A204.1 (cell line): ENCODE measurements at regions not wholly inside any gene's neighbourhood (a gene's known extent, or its start where the extent isn't known, plus 50 kb on each side); places are given as distances from the start of the nearest gene placed in this dataset.

Experiments
- FAIRE-seq: peaks from 2 replicates; lab custom pipeline; 2012; peaks lifted over from hg19 to GRCh38; lab: Jason Lieb, UNC

DNA sequence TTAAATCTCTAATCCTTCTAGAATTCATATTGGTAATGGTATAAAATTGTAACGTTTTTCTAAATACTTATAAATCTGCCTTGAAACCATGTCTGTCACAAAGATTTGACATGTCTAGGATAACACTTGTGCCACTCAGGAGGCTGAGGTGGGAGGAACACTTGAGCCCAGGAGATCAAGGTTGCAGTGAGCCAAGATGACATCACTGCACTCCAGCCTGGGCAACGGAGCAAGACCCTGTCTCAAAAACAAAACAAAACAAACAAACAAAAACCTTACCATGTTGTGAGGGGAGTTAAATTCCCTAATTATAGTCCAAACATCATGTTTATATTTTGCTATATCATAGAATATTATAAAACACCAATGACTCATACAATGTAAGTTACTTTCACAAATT is 317.5 kb upstream of the SOX5 start:
- no peak for FAIRE-seq

DNA sequence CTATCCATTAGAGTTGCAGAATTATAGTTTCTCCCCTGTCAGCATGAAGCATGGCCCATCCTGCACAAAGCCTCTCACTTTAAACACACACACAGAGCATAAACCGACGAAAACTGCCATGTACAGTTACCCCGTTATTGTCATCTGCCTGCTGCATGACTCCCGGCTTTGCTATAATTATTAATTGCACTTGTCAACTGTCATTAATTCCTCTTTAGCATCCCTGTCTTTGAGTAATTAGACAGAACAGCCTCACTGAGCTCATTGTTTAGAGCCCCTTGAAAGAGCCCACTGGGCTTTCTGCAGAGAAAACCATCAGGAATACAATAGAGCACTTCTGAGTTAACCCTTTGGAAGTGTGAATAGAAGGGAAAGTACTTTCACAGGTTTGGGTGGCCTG is 307.2 kb upstream of the SOX5 start:
- no peak for FAIRE-seq

DNA sequence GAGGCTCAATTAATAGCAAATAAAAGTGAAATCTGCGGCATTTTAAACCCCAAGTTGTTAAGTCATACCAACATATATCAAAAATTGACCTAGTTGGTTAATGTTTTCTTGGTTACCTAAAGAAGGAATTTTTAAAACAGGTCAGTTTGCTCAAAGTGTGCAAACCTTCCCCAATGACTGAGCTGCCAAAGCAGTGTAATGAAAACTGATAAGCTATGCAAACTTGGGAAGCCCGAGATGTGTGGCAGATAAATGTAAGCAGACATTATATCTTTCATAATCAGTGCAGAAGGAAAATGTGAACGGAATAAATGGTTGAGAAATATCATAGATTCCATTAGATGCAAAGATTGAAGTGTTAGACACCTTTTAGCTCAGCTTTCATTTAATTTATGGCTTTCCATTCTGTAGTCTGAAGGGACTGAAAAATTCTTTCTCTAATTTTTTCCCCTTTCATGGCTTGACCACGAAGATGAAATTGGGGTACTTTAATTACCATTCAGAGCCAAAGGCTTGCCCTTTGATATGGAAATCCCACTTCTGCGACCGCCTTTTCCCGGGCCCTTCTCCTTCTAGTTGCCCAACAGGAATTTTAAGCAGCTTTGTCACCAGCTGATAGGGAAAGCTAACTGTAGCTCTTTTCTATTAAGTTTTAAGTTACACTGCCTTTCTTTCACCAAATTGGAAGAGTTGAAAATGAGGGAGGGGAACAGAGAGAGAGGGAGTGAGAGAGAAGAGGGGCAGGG is 306.6 kb upstream of the SOX5 start:
- FAIRE-seq: no peak

DNA sequence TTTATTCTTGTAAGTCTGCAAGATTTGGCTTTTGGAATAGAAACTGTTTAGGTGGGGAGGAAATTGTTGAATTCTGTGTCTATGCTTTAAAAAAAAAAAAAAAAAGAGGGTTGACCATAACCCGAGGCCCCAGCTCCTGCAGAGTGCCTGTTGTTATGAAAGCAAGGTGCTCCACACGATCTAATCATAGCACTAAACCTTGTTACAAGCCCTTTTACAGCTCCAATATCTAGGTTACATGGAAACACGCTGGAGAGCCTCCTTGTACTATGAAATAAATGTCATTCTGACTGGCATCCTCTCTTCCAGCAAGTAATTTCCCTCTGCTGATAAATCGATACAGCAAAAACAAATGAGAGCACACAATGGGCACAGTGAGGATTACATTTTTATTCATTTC is 303.1 kb upstream of the SOX5 start:
- FAIRE-seq: no peak

DNA sequence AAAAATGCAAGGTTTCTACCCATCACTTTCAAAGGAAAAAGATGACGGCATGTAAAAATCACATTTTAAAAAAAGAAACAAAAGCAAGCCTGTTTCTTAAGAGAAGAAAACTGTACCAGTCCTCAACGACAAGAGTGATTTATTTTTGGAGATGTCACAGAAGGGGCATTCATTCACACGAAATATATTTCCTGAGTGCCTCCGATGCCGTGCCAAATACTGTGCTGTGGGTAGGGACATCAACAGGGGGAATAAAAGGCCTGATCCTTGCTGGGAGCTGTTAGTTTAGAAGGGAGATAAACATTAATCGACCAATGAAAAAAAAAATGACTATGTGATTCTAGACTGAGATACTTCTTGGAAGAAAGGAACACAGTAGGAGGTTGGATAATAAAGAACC is 297.5 kb upstream of the SOX5 start:
- FAIRE-seq: no peak

DNA sequence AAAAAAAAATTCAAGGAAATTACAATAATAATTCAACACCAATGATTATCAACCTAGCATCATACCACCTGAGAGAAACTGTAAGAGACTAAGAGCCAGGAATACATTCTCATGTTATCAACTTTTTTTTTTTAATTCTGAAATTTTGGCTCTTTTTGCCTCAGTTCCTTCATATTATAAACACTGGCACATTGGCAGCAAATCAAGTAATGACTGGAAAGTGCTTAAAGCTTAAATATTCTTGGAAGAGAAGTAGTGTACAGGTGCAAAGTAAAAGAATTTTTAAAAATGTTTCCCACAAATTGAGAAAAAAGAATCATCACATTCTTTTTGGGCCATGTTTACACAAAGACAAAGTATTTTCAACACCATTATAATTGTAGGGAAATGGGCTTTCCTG is 296.9 kb upstream of the SOX5 start:
- FAIRE-seq: no peak

DNA sequence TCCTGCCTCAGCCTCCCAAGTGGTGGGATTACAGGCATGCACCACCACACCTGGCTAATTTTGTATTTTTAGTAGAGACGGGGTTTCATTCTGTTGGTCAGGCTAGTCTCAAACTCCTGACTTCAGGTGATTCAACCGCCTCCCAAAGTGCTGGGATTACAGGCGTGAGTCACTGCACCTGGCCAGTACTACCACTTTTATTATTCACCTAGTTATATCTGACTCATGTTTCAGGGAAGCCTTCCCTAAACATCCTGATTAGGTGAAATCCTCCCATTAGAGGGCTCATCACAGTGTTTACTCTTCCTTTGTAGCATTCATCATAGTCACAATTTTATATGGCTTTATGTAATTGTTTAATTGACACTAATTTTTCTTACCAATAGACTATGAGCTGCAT is 295.3 kb upstream of the SOX5 start:
- no peak for FAIRE-seq

DNA sequence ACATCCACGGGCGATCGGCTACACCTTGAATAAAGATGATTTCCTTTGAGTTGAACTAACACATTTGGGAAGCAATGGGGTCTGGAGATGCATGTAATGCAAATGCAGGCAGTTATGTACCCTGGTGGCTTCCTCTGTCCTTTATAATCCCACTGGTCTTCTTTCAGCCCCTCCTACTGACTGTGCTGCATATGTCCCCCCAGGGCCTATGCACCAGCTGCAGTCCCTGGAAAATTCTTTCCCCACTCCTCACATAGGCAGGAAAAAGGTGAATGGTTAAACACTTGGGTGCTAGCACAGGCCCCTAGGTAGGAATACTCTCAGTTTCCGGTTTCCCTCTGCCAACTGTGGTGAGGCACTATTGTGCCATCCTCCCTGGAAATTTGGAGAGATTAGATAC is 294.8 kb upstream of the SOX5 start:
- FAIRE-seq: no peak

DNA sequence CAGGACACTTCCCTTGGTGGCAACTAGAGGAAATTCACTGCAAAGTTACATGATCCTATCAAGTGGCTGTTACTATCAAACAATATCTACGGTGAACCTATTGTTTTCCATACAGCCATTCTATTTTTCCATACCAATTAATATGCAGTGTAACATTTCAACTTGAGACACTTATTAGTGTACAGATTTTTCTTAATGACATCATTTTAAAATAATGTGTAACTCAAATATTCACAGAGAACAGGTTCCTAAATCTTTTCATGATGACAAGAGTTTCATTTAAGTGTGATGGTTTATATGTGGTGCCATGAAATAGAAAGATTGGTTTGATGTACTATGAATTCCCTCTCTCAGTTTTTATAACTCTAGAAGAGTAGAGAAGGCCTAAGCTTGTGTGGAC is 291.2 kb upstream of the SOX5 start:
- FAIRE-seq: no peak

DNA sequence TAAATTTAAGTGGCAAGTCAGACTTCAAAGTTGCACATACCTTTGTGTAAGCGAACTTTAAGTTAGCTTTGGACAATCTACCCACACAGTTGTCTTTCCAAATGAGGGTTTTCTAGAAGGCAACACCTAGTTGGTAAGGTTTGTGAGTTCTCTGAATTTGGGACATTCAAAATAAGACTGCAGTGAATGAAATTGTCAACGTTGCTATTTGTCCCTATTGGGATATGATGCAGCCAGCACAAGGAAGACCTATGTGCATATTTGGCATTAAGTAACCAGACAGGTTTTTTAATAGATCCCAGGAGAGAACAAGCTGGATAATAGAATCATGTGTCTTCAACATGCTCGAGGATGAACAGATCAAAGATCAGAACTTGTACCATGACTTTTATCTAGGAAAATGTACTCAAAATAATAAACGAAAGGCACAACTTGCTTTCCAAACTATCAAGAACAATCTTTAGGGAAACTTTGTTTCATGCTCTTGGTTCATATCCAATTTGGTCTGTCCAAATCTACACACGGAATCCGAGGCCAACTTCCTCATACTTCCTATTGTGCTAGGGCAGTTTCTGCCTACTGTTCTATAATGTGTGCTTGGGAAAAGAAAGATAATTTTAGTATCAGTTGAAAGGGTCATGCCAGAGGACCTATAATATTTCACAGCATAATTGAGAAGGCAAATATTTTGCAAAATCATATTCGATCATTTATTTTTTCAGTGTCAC is 284.2 kb upstream of the SOX5 start:
- FAIRE-seq: no peak

DNA sequence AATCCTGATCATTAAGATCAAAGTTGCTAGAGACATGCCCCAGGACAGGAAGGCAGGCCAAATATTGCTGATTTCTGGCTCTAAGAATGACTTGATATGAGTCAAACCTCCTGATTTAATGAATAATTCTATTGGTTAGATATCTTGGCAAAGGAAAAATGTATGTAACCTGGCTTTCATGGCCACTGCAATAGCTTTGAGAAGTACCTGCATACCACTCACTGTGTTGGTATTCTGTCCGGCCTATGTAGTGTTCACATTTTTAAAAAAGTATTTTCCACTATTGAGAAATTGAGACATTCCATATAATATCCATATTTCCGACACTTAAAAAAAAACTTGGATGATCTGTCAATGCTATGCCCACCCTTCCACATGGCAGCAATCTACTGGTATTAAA is 283.1 kb upstream of the SOX5 start:
- no peak for FAIRE-seq

DNA sequence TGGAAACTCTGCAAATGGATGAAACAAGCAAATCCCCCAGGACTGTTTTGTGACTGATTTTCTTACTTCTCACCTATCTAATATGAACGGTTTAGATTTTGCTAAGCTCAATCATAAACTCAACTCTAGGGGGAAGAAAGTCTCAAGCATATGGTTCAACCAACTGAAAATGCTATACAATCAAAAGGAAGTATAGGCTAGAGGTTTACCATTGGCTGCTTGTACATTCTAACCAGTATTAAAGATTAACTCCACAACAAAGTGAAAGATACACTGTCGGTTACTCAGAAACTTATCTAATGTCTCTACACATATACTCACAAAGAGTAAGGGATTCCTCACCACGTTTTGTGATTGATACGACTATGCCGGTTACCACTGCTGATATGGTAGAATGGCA is 281.8 kb upstream of the SOX5 start:
- no peak for FAIRE-seq

DNA sequence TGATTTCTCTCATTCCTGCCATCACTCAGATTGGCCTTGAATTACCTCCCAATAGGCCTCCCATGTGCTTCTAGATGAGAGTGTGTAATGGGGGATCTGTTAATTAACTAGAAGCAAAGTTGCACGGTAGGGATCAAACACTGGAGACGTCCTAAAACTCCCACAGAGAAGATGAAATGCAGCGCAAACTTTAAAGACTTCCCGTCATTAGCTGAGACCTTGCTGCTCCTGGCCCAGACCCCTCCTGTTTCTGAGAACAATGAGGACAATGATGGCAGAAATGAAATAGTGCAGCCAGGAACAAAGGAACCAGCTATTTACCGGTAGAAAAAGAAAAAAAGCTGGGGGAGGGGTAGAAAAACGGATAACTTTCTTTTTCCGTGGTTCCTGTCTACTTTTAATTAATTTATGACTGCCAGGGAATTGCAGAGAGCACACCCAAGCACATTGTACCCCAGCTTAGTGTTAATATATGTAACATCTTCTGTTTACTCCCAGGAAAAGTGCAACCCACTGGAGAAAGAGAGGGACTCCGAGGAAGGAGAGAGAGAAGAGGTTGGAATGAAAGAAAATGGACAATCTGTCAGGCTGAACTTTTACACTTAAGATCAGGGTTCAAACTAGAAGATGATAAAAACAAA is 280.7 kb upstream of the SOX5 start:
- no peak for FAIRE-seq

DNA sequence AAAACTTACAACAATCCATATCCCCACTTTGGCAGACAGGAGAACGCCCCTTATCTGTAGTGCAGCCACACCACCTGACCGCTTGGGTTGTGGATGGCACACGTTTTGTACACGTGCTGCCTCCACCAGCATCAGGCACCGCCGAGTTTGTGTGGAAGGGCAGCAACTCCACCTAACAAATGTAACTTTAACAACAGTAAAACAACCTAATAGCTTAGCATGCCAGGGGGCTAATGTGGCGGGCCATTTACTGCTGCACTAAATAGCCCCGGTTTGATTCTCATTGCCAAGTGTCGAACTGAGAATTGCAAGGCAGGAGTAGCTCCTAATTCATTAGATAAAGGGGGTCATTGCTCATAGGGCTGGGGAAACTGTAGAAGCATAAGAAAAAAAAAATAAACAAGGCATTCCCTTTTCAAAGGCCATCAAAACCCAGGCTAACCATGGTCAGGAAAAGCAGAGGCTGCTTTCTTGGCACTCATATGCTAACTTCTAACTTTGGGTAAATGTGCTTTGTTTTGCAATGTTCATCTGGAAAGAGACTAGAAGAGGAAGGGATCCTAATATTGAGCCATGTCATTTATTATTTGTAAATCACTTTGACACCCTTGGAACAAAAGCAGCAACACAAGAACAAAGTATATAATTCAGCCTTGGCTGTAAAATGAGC is 279.7 kb upstream of the SOX5 start:
- no peak for FAIRE-seq

DNA sequence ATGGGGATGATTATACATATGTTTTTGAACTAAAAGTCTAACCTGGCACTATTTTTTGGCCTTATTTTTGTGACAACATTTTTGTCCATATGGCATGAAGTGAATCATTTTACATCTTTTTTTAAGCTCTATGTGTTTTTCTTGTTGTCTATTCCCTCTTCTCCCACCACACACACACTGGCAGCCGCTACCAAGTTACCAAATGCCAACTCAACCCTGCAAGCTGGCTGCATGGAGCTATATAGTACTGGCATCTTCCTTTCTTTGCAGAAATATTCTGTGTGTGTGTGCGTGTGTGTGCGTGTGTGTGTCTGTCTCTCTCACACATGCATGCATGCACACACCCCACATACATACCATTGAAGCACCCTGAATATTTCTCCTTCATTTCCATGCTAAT is 278.9 kb upstream of the SOX5 start:
- FAIRE-seq: no peak

DNA sequence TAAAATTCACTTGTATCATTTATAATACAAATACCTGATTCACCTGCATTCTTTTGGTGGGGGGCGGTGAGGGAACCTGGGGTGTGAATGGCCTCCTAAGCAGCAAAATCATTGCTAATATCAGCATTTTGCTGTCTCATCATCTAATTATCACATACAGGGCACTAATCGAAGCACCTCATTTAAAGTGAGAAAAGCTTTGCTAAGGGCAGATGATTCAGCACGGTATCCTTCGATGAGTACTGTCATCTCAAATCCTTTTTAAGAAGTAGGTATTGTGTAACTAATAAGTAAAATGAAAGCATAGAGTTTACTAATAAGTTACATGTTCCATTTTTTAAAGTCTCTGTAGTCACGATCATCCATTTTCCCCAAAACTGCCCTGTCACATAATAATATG is 278.1 kb upstream of the SOX5 start:
- FAIRE-seq: no peak

DNA sequence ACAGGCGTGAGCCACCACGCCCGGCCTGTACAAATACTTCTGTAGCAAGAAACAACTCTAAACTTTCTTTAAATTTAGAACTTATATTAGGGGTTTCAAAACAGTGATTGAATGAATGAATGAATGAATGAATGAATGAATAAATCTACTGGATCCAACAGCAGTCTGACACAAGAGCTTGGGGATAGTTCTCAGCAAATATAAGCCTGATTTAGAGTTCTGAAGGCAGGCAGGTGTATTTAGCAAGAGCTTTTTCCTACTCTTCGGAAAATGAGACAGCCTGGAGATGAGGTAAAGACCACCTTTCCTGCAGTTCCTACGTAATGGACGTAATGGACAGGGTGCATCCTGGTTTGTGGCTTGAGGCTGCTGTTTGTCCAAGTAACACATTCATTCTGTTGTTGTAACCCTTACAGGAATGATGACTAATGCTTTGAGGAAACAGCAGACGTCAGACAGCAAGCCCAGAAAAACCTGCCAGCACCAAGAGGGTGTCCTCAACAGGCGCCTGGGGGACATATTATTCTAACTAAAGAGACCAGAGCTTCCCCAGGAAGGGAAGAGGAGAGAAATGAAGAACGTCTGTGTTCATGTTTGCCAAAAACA is 277.4 kb upstream of the SOX5 start:
- no peak for FAIRE-seq

DNA sequence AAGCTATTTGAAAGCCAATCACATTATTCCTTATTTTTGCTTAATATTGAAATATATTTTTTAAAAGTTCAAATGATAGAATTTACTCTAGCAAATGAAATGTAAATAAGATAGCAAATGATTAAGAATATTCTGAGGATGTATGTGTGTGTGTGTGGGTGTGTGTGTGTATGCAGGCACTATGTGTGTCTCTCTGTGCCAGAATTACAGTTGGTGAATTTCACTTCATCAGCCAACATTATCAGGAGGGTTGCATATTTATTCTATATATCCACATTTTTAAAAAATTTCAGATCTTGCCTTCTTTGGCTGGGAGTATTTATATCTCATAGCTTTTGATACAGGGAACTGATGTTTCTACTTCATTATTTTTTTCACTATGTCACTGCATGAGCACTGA is 274.9 kb upstream of the SOX5 start:
- FAIRE-seq: no peak

DNA sequence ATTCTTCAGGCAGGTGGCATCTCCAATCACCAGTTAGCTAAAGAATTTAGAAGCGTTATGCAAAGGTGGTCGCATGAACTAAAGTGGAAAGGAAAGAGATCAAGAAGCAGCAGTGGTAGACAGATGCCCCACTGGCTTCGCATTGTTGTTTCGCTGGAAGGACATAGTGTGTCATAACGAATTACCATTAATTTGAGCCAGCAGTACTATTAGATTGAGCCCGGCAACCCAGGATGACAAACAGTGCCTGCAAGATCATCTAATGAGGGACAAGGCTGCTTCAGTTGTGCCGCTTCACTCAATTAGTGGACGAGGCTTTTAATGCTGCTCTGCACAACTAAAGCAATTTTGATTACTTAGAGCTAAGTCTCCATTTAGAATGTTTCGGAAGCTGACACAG is 274.5 kb upstream of the SOX5 start:
- no peak for FAIRE-seq

DNA sequence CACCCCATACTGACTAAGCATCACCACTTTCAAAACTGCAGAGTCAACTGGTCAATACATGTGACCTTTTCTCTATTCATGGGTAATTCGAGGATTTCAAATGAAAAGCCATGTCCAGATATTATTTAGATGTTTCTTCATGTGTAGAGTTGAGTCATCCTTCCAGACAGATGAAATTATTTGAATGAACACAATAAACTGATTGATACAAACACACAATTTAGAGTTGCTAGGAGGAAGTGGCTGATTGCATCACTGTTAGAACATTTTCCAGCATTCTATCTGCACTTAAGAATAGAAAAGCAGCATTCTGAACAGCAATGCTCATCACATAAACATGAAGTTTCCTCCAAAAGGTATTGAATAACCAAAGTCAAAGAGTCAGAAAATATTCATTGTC is 273.5 kb upstream of the SOX5 start:
- no peak for FAIRE-seq

DNA sequence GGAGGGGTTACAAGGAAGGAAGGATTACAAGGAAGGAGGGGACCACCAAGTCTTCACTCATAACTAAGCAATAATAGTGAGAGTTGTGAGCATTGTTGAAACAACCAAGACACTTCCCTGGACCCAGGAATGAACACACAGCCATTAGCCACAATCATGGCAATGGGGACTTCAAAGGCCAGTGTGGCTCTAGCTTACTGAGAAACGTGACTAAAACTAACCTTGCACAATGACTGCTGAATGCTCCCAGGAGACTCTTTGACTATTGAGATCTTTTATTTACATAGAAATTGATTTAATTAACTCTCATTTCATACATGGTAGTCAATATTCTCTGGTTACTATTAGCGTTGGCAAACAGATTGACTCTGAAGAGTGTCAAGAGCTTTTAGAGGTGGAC is 263.0 kb upstream of the SOX5 start:
- FAIRE-seq: no peak

DNA sequence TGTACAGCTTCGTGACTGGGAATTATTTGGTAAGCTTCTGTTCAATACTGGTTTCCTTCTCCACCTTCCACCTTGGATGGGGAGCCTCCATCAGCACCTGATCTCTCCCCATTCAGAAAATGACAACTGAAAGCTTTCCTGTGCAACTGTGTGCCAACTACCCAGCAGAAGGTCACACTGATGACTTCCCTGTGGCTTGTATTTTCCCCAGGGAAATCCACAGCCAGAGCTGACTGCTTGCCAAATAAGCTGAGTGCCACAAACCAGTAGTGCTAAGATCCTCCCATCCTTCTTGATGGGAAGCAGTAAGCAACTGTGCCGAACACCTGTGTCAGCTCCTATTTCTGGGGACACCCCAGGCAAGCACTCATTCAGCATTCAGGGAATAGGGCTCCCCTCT is 257.2 kb upstream of the SOX5 start:
- FAIRE-seq: no peak
